Mammary epithelial cell (primary cell): ENCODE measurements at regions not wholly inside any gene's neighbourhood (a gene's known extent, or its start where the extent isn't known, plus 50 kb on each side); places are given as distances from the start of the nearest gene placed in this dataset.

ENCODE experiments used
- EZH2 ChIP-seq: IDR thresholded peaks from 2 replicates; pipeline ENCODE4 v1.6.1; 2012; ENCODE audit warnings: low read length, inconsistent platforms, borderline replicate concordance
- TF ChIP-seq, protein P1 (sequence below), 2 donors: IDR thresholded peaks in 1 of 2; conservative IDR thresholded peaks in 1 of 2; 2 replicates each; pipeline ENCODE4 v1.5.1; 2011 to 2012; ENCODE audit warnings: inconsistent platforms in 2 of 2, low read length in 2 of 2, mild to moderate bottlenecking in 2 of 2, control low read depth in 1 of 2, low read depth in 1 of 2; ENCODE audit not compliant: insufficient read depth in 1 of 2; ENCODE audit errors: extremely low read depth in 1 of 2

GRCh38 chr5:61234019-61234418 lies 71.8 kb upstream of the SMIM15 start:
- TF ChIP-seq, protein P1, sequence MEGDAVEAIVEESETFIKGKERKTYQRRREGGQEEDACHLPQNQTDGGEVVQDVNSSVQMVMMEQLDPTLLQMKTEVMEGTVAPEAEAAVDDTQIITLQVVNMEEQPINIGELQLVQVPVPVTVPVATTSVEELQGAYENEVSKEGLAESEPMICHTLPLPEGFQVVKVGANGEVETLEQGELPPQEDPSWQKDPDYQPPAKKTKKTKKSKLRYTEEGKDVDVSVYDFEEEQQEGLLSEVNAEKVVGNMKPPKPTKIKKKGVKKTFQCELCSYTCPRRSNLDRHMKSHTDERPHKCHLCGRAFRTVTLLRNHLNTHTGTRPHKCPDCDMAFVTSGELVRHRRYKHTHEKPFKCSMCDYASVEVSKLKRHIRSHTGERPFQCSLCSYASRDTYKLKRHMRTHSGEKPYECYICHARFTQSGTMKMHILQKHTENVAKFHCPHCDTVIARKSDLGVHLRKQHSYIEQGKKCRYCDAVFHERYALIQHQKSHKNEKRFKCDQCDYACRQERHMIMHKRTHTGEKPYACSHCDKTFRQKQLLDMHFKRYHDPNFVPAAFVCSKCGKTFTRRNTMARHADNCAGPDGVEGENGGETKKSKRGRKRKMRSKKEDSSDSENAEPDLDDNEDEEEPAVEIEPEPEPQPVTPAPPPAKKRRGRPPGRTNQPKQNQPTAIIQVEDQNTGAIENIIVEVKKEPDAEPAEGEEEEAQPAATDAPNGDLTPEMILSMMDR (conservative IDR thresholded peaks at IDR 0.05 in 1 of 2, IDR thresholded peaks at IDR 0.05 in 1 of 2; ENCODE audit: extremely low read depth in 1 of 2, insufficient read depth in 1 of 2, low read depth in 1 of 2, low read length in 2 of 2), result no peak
- TF ChIP-seq EZH2, result no peak
